ENCODE measurements at regions not wholly inside any gene's neighbourhood (a gene's known extent, or its start where the extent isn't known, plus 50 kb on each side); places are given as distances from the start of the nearest gene placed in this dataset.

- TF ChIP-seq CTCF (optimal IDR thresholded peaks at IDR 0.05 in 1 of 3, IDR thresholded peaks at IDR 0.05 in 1 of 3, conservative IDR thresholded peaks at IDR 0.05 in 1 of 3; ENCODE audit: extremely low read depth in 1 of 3, insufficient read depth in 2 of 3, low read length in 3 of 3), result no peak
- TF ChIP-seq EZH2 (IDR thresholded peaks at IDR 0.05; ENCODE audit: low read length), result no peak
Observed at GRCh38 chr3:74360406-74360805, 254.1 kb downstream of the CNTN3 start.
